Caco-2 (cell line): ENCODE measurements at regions not wholly inside any gene's neighbourhood (a gene's known extent, or its start where the extent isn't known, plus 50 kb on each side); places are given as distances from the start of the nearest gene placed in this dataset.

ENCODE experiments used
- BruUV-seq: library from RNA; stranded (reverse); fragments of 400-500 nt; replicated peaks from 2 replicates; lab custom pipeline; 2021; lab: Mats Ljungman, UMichigan
- CTCF ChIA-PET: fragments of 300-600 bp; sonication (Branson Sonifier 250); formaldehyde crosslinking; loops from one replicate; lab custom pipeline; 2022; ENCODE audit warnings: antibody characterized with exemption; lab: Charles Lee
- POLR2A ChIA-PET: fragments of 300-600 bp; sonication (Branson Sonifier 250); formaldehyde crosslinking; loops from one replicate; lab custom pipeline; 2022; ENCODE audit warnings: antibody characterized with exemption; lab: Charles Lee
- DNase-seq, 2 experiments: peaks; one replicate each; pipeline versions ENCODE4 v3.0.0 to v3.0.0-alpha.2; 2020 to 2022
- H3K27me3 ChIP-seq: replicated peaks from 2 replicates; pipeline ENCODE4 v1.6.0; 2011; ENCODE audit warnings: low read length; ENCODE audit not compliant: control insufficient read depth, insufficient read depth
- H3K36me3 ChIP-seq: 2 replicates; pipeline ENCODE4 v1.5.1; 2011; ENCODE audit warnings: low read length; ENCODE audit not compliant: control insufficient read depth, insufficient read depth
- H3K4me1 ChIP-seq: fragments of 250-450 bp; sonication (Bioruptor Pico); 2 replicates; pipeline ENCODE4 v1.5.1; 2020; ENCODE audit warnings: mild to moderate bottlenecking
- H3K4me3 ChIP-seq: 2 replicates; pipeline ENCODE4 v1.5.1; 2011; ENCODE audit warnings: low read depth, mild to moderate bottlenecking, control low read depth, low read length
- H3K9me3 ChIP-seq: fragments of 250-450 bp; sonication (Bioruptor Pico); 2 replicates; pipeline ENCODE4 v1.5.1; 2020; ENCODE audit warnings: mild to moderate bottlenecking, moderate library complexity
- H3K27ac Mint-ChIP-seq: one replicate; pipeline ENCODE4 v1.8.0; 2022; ENCODE audit warnings: mixed read lengths; ENCODE audit not compliant: unreplicated experiment
- H3K27me3 Mint-ChIP-seq: one replicate; pipeline ENCODE4 v1.8.0; 2022; ENCODE audit warnings: mixed read lengths; ENCODE audit not compliant: insufficient read depth, unreplicated experiment
- H3K36me3 Mint-ChIP-seq: one replicate; pipeline ENCODE4 v1.8.0; 2022; ENCODE audit warnings: mild to moderate bottlenecking, mixed read lengths; ENCODE audit not compliant: insufficient read depth, unreplicated experiment
- H3K4me1 Mint-ChIP-seq: one replicate; pipeline ENCODE4 v1.8.0; 2022; ENCODE audit warnings: low read depth, mixed read lengths; ENCODE audit not compliant: unreplicated experiment
- H3K4me3 Mint-ChIP-seq: one replicate; pipeline ENCODE4 v1.8.0; 2022; ENCODE audit warnings: mild to moderate bottlenecking, moderate library complexity, mixed read lengths; ENCODE audit not compliant: unreplicated experiment
- H3K9me3 Mint-ChIP-seq: one replicate; pipeline ENCODE4 v1.8.0; 2022; ENCODE audit warnings: mixed read lengths; ENCODE audit not compliant: unreplicated experiment
- CTCF ChIP-seq, 2 experiments: fragments of 200-600 bp in 1 of 2; IDR thresholded peaks; 1 replicate in 1 of 2; 2 replicates in 1 of 2; pipeline versions ENCODE4 v1.5.1 to v1.8.0; 2011 to 2022; ENCODE audit warnings: antibody characterized with exemption in 1 of 2, control low read depth in 1 of 2, inconsistent platforms in 1 of 2, low read depth in 1 of 2, low read length in 1 of 2, mild to moderate bottlenecking in 1 of 2, moderate library complexity in 1 of 2; ENCODE audit not compliant: insufficient read depth in 1 of 2, severe bottlenecking in 1 of 2, unreplicated experiment in 1 of 2
- intact Hi-C: fragments of 100-400 bp; cut with micrococcal nuclease; formaldehyde crosslinking; loops from one replicate; pipeline ENCODE4 v1.10.0; 2022; ENCODE audit not compliant: unreplicated experiment

GRCh38 chr21:20527731-20528460 lies 470.3 kb upstream of the NCAM2 start:
- Mint-ChIP-seq H3K27ac (no peak overlapping the region), H3K4me3 (no peak overlapping the region), H3K27me3 (no peaks in the 10 kb centered on the region), H3K4me1 (no peaks in the 10 kb centered on the region), H3K9me3 (peaks cover 9% of the 10 kb centered on the region), H3K36me3 (no peaks in the 10 kb centered on the region)
- Histone ChIP-seq H3K27me3 (no peaks in the 10 kb centered on the region), H3K4me1 (no peaks in the 10 kb centered on the region), H3K36me3 (no peaks in the 10 kb centered on the region), H3K4me3 (no peak overlapping the region), H3K9me3 (no peaks in the 10 kb centered on the region)
- TF ChIP-seq CTCF (IDR thresholded peaks at IDR 0.05; ENCODE audit: insufficient read depth in 1 of 2, low read depth in 1 of 2, low read length in 1 of 2, severe bottlenecking in 1 of 2, unreplicated experiment in 1 of 2) = no peak
- CTCF ChIA-PET = no interaction called here
- intact Hi-C loops = no loop called here
- BruUV-seq = no TSS peak
- DNase-seq = no peak
- POLR2A ChIA-PET = no interaction called here

GRCh38 chr21:20537130-20537529 lies 461.1 kb upstream of the NCAM2 start:
- no TSS peak for BruUV-seq

GRCh38 chr21:20538039-20538658 lies 460.1 kb upstream of the NCAM2 start:
- CTCF ChIA-PET = no interaction called here
- Histone ChIP-seq H3K36me3 (no peaks in the 10 kb centered on the region), H3K4me1 (no peaks in the 10 kb centered on the region), H3K27me3 (no peaks in the 10 kb centered on the region), H3K9me3 (no peaks in the 10 kb centered on the region), H3K4me3 (no peak overlapping the region)
- Mint-ChIP-seq H3K9me3 (no peaks in the 10 kb centered on the region), H3K36me3 (no peaks in the 10 kb centered on the region), H3K4me3 (no peak overlapping the region), H3K27ac (no peak overlapping the region), H3K27me3 (no peaks in the 10 kb centered on the region), H3K4me1 (no peaks in the 10 kb centered on the region)
- POLR2A ChIA-PET = no interaction called here
- intact Hi-C loops = no loop called here
- no peak for DNase-seq
- TF ChIP-seq CTCF (IDR thresholded peaks at IDR 0.05; ENCODE audit: insufficient read depth in 1 of 2, low read depth in 1 of 2, low read length in 1 of 2, severe bottlenecking in 1 of 2, unreplicated experiment in 1 of 2) = no peak
- BruUV-seq = no TSS peak

More at GRCh38 chr21:20537130-20537529, 461.1 kb upstream of the NCAM2 start:
- no peaks in the 10 kb centered on the region for H3K9me3 Mint-ChIP-seq
- H3K36me3 Mint-ChIP-seq = no peaks in the 10 kb centered on the region
- DNase-seq = no peak
- no peaks in the 10 kb centered on the region for H3K36me3 ChIP-seq
- no peaks in the 10 kb centered on the region for H3K9me3 ChIP-seq
- intact Hi-C loops = no loop called here
- H3K4me1 ChIP-seq = no peaks in the 10 kb centered on the region
- no peak overlapping the region for H3K4me3 Mint-ChIP-seq
- H3K27me3 Mint-ChIP-seq = no peaks in the 10 kb centered on the region
- TF ChIP-seq CTCF (IDR thresholded peaks at IDR 0.05; ENCODE audit: insufficient read depth in 1 of 2, low read depth in 1 of 2, low read length in 1 of 2, severe bottlenecking in 1 of 2, unreplicated experiment in 1 of 2) = no peak
- H3K27ac Mint-ChIP-seq = no peak overlapping the region
- H3K27me3 ChIP-seq = no peaks in the 10 kb centered on the region
- CTCF ChIA-PET = no interaction called here
- no peaks in the 10 kb centered on the region for H3K4me1 Mint-ChIP-seq
- POLR2A ChIA-PET = no interaction called here
- no peak overlapping the region for H3K4me3 ChIP-seq
